ENCODE measurements at regions not wholly inside any gene's neighbourhood (a gene's known extent, or its start where the extent isn't known, plus 50 kb on each side); places are given as distances from the start of the nearest gene placed in this dataset.

GRCh38 chr5:9818340-9818845 is 188.2 kb upstream of the TAS2R1 start:
- H3K79me2 ChIP-seq (ENCODE audit: control insufficient read depth, insufficient read depth, low read length) = no peaks in the 10 kb centered on the region
- intact Hi-C loops (cut with micrococcal nuclease) = no loop called here
- H2AFZ ChIP-seq (ENCODE audit: insufficient read depth, low read depth, low read length, poor library complexity, severe bottlenecking) = no peak overlapping the region
- WGBS (ENCODE audit: insufficient coverage) = no CpG with 5 or more reads among the region's 2 CpGs
- no peaks in the 10 kb centered on the region for H3K36me3 ChIP-seq (replicated peaks in 1 of 2; ENCODE audit: control extremely low read depth in 1 of 2, control insufficient read depth in 1 of 2, extremely low read depth in 1 of 2, insufficient read depth in 2 of 2, low read length in 1 of 2)
- Mint-ChIP-seq H3K27me3 (no peaks in the 10 kb centered on the region), H3K4me3 (no peak overlapping the region), H3K9me3 (ENCODE audit: insufficient read depth) (no peaks in the 10 kb centered on the region), H3K4me1 (no peaks in the 10 kb centered on the region), H3K27ac (no peak overlapping the region)
- no peak overlapping the region for H3K27ac ChIP-seq (ENCODE audit: low read length in 2 of 2)
- no peaks in the 10 kb centered on the region for H4K20me1 ChIP-seq (ENCODE audit: control insufficient read depth, insufficient read depth, low read length, poor library complexity, severe bottlenecking)
- CTCF ChIA-PET = no interaction called here
- no peaks in the 10 kb centered on the region for H3K27me3 ChIP-seq (replicated peaks in 1 of 4; ENCODE audit: control extremely low read depth in 1 of 4, control insufficient read depth in 3 of 4, insufficient read depth in 4 of 4, low read length in 3 of 4)
- H3K4me2 ChIP-seq (replicated peaks; ENCODE audit: low read depth, low read length, poor library complexity, severe bottlenecking) = no peak overlapping the region
- TF ChIP-seq CTCF (IDR thresholded peaks at IDR 0.05) = no peak
- TF ChIP-seq EZH2 (IDR thresholded peaks at IDR 0.05; ENCODE audit: borderline replicate concordance, insufficient read depth, low read depth, low read length, poor library complexity, severe bottlenecking) = no peak
- no peak overlapping the region for H3K9ac ChIP-seq (ENCODE audit: low read length)
- H3K9me3 ChIP-seq (ENCODE audit: control extremely low read depth in 1 of 3, control insufficient read depth in 2 of 3, insufficient read depth in 1 of 3, low read length in 2 of 3) = no peaks in the 10 kb centered on the region
- no peaks in the 10 kb centered on the region for H3K4me1 ChIP-seq (ENCODE audit: control insufficient read depth in 2 of 2, insufficient read depth in 2 of 2, low read length in 2 of 2)
- POLR2A ChIA-PET = no interaction called here
- H3K4me3 ChIP-seq (ENCODE audit: control extremely low read depth in 1 of 5, extremely low read depth in 1 of 5, insufficient read depth in 1 of 5, low read depth in 2 of 5, low read length in 4 of 5) = no peak overlapping the region
- ATAC-seq (ENCODE audit: low read depth) = no peak
- DNase-seq = no peak

GRCh38 chr5:9817819-9818218 is 187.7 kb upstream of the TAS2R1 start:
- Mint-ChIP-seq H3K27ac (no peak overlapping the region), H3K9me3 (ENCODE audit: insufficient read depth) (no peaks in the 10 kb centered on the region), H3K4me1 (no peaks in the 10 kb centered on the region), H3K27me3 (no peaks in the 10 kb centered on the region), H3K4me3 (no peak overlapping the region)
- Histone ChIP-seq H2AFZ (ENCODE audit: insufficient read depth, low read depth, low read length, poor library complexity, severe bottlenecking) (no peak overlapping the region), H4K20me1 (ENCODE audit: control insufficient read depth, insufficient read depth, low read length, poor library complexity, severe bottlenecking) (no peaks in the 10 kb centered on the region), H3K9me3 (ENCODE audit: control extremely low read depth in 1 of 3, control insufficient read depth in 2 of 3, insufficient read depth in 1 of 3, low read length in 2 of 3) (no peaks in the 10 kb centered on the region), H3K4me1 (ENCODE audit: control insufficient read depth in 2 of 2, insufficient read depth in 2 of 2, low read length in 2 of 2) (no peaks in the 10 kb centered on the region), H3K27me3 (replicated peaks in 1 of 4; ENCODE audit: control extremely low read depth in 1 of 4, control insufficient read depth in 3 of 4, insufficient read depth in 4 of 4, low read length in 3 of 4) (no peaks in the 10 kb centered on the region), H3K4me3 (ENCODE audit: control extremely low read depth in 1 of 5, extremely low read depth in 1 of 5, insufficient read depth in 1 of 5, low read depth in 2 of 5, low read length in 4 of 5) (no peak overlapping the region), H3K4me2 (replicated peaks; ENCODE audit: low read depth, low read length, poor library complexity, severe bottlenecking) (no peak overlapping the region), H3K79me2 (ENCODE audit: control insufficient read depth, insufficient read depth, low read length) (no peaks in the 10 kb centered on the region), H3K36me3 (replicated peaks in 1 of 2; ENCODE audit: control extremely low read depth in 1 of 2, control insufficient read depth in 1 of 2, extremely low read depth in 1 of 2, insufficient read depth in 2 of 2, low read length in 1 of 2) (no peaks in the 10 kb centered on the region), H3K27ac (ENCODE audit: low read length in 2 of 2) (no peak overlapping the region), H3K9ac (ENCODE audit: low read length) (no peak overlapping the region)
- no peak for ATAC-seq (ENCODE audit: low read depth)
- ChIA-PET CTCF (no interaction called here), POLR2A (no interaction called here)
- intact Hi-C loops (cut with micrococcal nuclease) = no loop called here
- no peak for DNase-seq
- WGBS (ENCODE audit: insufficient coverage) = no CpG with 5 or more reads among the region's 4 CpGs
- no peak for TF ChIP-seq CTCF (IDR thresholded peaks at IDR 0.05)

All from B cell (primary cell).